ENCODE measurements at regions not wholly inside any gene's neighbourhood (a gene's known extent, or its start where the extent isn't known, plus 50 kb on each side); places are given as distances from the start of the nearest gene placed in this dataset.

DNA sequence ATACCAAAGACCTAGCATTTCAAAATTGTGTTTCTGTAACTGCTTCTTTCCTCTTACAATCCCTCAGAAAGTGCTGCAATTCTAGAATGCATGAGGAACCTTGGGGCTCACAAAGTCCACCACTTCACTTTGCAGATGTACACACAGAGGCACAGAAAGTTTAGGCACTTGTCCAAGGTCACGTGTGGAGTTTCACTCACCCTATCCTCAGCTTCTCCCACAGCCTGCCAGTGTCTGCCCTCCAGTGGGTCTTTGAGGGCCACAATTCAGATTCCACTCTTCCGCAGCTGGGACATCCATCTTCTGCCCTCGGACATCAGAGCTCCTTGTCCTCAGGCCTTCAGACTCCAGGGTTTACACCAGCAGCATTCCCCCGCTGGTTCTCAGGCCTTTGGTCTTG, 210.5 kb upstream of the SERP2 start:
- no peak overlapping the region for H3K27ac ChIP-seq (ENCODE audit: insufficient read length, low read depth, low read length)
- no peak overlapping the region for H3K4me2 ChIP-seq (ENCODE audit: insufficient read depth, insufficient read length, low read length)
- H3K9ac ChIP-seq (ENCODE audit: extremely low read depth, insufficient read length, low read length), result no peak overlapping the region
- no peak for DNase-seq
- H3K27me3 Mint-ChIP-seq (ENCODE audit: low read depth), result peaks cover 2% of the 10 kb centered on the region; the same call in 1 of the 2 replicates
- no peak overlapping the region for H4K5ac ChIP-seq (ENCODE audit: insufficient read length, low read depth, low read length)
- no peak overlapping the region for H3T11ph ChIP-seq (ENCODE audit: low read length)
- TF ChIP-seq, protein P1, sequence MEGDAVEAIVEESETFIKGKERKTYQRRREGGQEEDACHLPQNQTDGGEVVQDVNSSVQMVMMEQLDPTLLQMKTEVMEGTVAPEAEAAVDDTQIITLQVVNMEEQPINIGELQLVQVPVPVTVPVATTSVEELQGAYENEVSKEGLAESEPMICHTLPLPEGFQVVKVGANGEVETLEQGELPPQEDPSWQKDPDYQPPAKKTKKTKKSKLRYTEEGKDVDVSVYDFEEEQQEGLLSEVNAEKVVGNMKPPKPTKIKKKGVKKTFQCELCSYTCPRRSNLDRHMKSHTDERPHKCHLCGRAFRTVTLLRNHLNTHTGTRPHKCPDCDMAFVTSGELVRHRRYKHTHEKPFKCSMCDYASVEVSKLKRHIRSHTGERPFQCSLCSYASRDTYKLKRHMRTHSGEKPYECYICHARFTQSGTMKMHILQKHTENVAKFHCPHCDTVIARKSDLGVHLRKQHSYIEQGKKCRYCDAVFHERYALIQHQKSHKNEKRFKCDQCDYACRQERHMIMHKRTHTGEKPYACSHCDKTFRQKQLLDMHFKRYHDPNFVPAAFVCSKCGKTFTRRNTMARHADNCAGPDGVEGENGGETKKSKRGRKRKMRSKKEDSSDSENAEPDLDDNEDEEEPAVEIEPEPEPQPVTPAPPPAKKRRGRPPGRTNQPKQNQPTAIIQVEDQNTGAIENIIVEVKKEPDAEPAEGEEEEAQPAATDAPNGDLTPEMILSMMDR (conservative IDR thresholded peaks at IDR 0.05), result no peak
- H2AK5ac ChIP-seq (ENCODE audit: insufficient read length, low read length), result no peak overlapping the region
- H3K23me2 ChIP-seq (ENCODE audit: insufficient read length, low read depth, low read length, poor library complexity, severe bottlenecking), result no peaks in the 10 kb centered on the region
- no peak overlapping the region for H2BK120ac ChIP-seq (ENCODE audit: low read depth, low read length, poor library complexity, severe bottlenecking)
- no peak overlapping the region for H2BK15ac ChIP-seq (ENCODE audit: low read depth, low read length)
- no peak overlapping the region for H2BK12ac ChIP-seq (ENCODE audit: insufficient read length, low read depth, low read length)
- no peak overlapping the region for H3K23ac ChIP-seq (ENCODE audit: insufficient read length, low read depth, low read length)
- no peaks in the 10 kb centered on the region for H4K20me1 ChIP-seq (ENCODE audit: control insufficient read depth, insufficient read depth, insufficient read length)
- H3K36me3 Mint-ChIP-seq (ENCODE audit: insufficient read depth in 1 of 3, low read depth in 3 of 3), result no peaks in the 10 kb centered on the region
- no peaks in the 10 kb centered on the region for H3K79me2 ChIP-seq (ENCODE audit: insufficient read depth, low read length)
- no peak overlapping the region; the same call in 1 of the 2 replicates for H3K14ac ChIP-seq (ENCODE audit: insufficient read depth, low read length)
- peaks cover 0 to 4% of the 10 kb centered on the region in 2 experiments; a peak in 1 of 4 replicates for H3K4me1 Mint-ChIP-seq
- H2BK20ac ChIP-seq (ENCODE audit: low read depth, low read length, poor library complexity, severe bottlenecking), result no peak overlapping the region
- no peak overlapping the region for H3K18ac ChIP-seq (ENCODE audit: insufficient read length, low read depth, low read length)
- no peaks in the 10 kb centered on the region for H3K79me1 ChIP-seq (ENCODE audit: insufficient read depth, low read depth, low read length, poor library complexity, severe bottlenecking)
- H4K91ac ChIP-seq (ENCODE audit: insufficient read length, low read depth, low read length), result no peak overlapping the region
- H3K4ac ChIP-seq (ENCODE audit: low read depth, low read length), result no peak overlapping the region
- H3K27me3 ChIP-seq (ENCODE audit: insufficient read depth, low read length), result no peaks in the 10 kb centered on the region
- H2AFZ ChIP-seq (ENCODE audit: low read length), result no peak overlapping the region
- no peak overlapping the region for H2BK5ac ChIP-seq (ENCODE audit: insufficient read length, low read length)
- no peak overlapping the region for H3K56ac ChIP-seq (ENCODE audit: insufficient read length, low read depth, low read length)
- H3K9me3 Mint-ChIP-seq, result no peaks in the 10 kb centered on the region
- no peaks in the 10 kb centered on the region for H3K9me3 ChIP-seq (ENCODE audit: control insufficient read depth, low read depth, low read length)
- H3K27ac Mint-ChIP-seq, result no peak overlapping the region
- H3K4me3 Mint-ChIP-seq, result no peak overlapping the region
- no CpG with 5 or more reads among the region's 4 CpGs for WGBS (ENCODE audit: extremely low coverage, insufficient read length, low lambda C conversion rate)
- no peaks in the 10 kb centered on the region for H3K4me1 ChIP-seq (ENCODE audit: insufficient read depth, low read length)
- no peak overlapping the region for H4K8ac ChIP-seq (replicated peaks; ENCODE audit: insufficient read length, low read depth, low read length)

All from H9 (cell line).